GM18517 (cell line): ENCODE measurements at regions not wholly inside any gene's neighbourhood (a gene's known extent, or its start where the extent isn't known, plus 50 kb on each side); places are given as distances from the start of the nearest gene placed in this dataset.

Experiments used
- ATAC-seq: cut with Tn5 transposase; IDR thresholded peaks from one replicate; pipeline ENCODE4 v1.9.1; 2021; ENCODE audit warnings: mild to moderate bottlenecking, moderate library complexity; ENCODE audit not compliant: unreplicated experiment

DNA sequence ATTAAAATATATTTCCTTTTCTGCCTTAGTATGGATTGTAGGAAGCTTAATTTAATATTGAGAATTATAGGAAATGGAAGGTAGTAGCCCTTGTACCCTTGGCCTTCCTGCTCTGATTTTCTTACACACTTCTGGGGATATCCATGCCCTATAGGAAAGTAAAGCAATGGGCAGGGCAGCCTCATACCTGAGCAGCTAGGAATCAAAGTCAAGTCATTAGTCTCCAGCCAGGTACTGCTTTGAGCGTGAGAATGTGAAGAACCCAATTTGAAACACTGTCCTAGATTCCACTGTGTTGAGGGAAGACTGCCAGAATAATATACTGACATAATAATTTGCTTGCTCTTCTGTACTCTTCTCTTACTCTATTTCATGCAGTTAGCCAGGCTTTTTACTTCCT lies 51.0 kb upstream of the L3MBTL3 start:
- ATAC-seq: no peak

DNA sequence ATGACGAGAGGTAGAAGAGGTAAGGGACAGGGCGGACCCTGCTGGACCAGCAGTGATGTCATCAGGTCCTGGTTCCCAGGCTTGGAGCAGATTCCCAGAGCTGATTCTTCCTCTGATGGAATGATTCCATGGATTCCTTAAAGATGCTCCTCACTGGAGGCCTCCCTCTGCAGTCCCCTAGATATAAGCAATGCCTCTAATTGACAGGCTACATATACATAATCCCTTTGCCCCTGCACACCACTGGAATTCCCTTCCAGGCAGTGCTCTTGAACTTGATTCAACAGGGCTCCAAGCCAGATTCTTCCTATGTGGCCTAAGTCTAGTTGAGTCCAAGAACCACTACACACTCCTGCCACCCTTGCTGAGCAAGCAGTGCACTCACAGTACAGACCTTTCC lies 52.3 kb upstream of the L3MBTL3 start:
- no peak for ATAC-seq

DNA sequence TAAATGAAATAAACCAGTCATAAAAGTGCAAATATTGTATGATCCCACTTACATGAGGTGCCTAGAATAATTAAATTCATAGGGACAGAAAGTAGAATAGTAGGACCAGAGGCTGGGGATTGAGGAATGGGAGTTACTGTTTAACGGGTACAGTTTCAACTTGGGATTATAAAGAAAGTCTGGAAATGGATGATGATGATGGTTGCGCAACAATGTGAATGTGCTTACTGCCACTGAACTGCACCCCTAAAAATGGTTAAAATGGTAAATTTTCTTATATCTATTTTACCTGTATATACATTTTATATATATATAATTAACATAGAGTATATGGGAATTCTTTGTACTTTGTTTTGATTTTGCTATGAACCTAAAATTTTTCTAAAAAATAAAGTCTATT lies 53.3 kb upstream of the L3MBTL3 start:
- no peak for ATAC-seq

DNA sequence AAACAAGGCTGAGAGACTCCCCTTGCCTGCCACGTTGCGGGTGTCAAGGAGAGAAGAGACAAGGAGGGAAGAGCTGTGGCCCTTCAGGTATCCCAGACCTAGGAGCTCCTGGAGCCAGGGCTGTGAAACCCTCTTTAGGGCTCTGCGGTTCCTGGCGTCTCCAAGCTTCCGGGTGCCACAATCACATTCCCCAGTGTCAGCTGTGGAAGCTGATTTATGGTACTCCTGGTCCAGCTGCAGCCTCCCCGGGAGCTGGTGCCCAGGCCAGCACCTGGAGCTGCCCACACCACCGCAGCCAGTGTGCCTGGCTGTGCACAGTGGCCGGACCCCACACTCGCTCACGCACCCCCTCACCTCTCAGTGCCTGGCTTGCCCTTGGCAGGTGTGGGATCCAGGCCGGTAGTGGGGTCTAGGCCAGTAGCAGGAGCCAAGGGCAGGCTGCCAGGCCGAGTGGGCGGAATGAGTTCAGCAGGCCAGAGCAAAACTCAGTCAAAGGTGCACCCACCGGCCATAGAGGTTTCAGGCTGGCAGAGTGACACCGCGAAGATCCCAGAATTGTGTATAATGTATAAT lies 58.9 kb upstream of the L3MBTL3 start:
- no peak for ATAC-seq

DNA sequence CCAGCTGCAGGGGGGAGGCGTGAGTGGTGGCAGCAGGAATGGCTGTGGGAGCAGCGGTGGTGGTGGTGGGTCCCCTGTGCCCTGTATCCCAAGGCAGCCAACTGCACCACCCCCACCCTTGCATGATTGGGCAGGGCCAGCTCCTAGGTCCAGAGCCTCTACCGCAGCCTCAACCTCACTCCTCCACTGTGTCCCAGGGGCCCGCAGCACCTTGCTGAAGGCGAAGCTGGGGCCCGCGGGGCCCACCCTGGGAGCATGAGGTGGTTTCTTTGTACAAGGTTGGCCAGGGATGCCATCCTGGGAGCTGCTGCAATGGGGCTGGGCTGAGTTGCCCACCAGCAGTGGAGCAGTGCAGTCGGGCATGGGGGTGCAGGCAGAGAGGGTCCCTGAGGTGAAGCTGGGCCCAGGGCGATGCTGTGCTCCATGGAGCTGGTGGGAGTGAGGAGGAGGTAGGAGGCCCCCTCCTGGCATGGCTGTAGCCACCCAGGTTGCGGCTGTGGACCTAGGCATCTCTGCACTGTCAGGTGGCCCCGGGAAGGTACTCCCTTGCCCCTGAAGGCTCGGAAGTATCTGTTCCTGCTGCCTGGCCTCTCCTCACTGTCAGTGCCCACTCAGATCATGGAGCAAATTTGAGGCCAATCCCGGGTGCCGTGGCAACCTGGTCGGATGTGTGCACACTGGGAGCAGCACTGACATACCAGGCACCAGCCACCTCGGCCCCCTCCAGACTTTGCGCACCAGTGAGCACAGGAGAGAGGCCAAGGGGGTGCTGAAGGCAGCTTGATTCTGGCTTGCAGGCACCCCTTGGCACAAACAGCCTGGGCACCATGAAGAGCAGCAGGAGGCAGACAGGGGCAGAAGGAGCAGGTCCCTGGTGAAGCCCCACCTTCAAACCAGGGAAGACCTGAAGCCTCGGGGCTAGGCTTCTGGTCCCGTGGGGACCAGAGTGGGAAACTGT lies 60.2 kb upstream of the L3MBTL3 start:
- no peak for ATAC-seq

DNA sequence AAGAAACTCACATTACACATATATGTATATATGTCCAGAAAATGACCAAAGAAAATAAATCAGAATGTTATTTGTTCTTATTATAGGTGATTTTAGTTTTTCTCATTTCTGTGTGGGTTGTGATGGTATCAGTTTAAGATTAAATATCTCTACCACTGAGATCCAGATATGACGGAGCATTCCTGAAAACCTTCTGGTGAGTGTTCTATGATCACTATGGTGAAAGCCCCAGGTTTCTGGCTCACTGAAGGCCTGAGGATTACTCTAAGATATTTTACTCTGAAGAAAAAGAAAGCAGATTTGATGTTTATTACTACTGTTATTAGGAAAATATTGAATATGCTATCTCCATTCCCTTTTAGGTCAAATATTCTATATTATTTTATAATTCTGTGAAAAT lies 62.8 kb upstream of the L3MBTL3 start:
- no peak for ATAC-seq

DNA sequence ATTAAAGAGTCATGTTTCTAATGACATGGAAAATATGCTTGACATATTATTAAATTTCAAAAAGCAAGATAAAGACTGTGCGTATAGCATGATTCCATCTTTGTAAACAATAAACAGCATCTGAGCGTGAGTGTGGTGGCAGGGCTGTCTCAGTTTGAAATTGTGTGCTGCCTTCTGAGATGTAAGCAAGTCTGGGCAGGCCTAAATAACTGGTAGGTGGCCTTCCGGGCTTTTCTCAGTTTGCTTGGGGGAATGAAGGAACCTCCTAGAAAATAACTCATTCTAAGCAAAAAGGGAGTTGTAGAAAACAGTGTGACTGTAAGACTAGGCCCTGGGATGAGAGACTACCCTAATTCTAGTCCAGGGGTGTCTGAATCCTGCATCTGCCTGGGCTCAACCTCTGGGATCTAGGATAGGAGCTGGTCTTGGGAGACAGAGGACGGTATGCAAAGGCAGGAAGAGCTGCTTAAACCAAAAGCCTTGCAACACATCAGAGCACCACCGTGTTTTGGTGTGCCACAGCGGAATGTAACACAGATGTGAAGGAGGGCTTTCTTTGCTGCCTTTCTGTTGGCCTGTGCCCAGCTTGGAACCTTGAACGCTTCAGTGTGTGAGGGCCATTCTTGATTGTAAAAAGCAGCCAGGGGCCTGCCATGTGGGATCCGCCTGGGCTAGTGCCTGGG lies 63.5 kb upstream of the L3MBTL3 start:
- no peak for ATAC-seq

DNA sequence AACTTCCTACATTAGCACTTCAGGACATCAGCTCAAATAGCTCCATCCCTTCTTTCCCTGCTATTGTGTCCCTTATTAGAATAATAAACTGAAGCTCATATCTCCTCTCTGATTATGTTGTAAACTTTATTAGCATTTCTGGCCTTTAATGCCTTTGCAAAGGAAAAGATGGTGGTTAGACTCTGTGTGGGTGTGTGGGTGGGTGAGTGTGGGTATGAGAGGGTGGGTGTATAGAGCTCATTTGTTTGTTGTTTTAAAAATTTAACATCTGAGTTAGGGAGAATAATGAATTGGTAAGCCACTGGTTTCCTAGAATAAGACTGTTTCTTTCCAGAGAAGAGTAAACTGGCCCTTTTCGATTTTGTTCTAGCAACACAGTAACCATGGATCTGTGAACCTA lies 70.6 kb upstream of the L3MBTL3 start:
- no peak for ATAC-seq

DNA sequence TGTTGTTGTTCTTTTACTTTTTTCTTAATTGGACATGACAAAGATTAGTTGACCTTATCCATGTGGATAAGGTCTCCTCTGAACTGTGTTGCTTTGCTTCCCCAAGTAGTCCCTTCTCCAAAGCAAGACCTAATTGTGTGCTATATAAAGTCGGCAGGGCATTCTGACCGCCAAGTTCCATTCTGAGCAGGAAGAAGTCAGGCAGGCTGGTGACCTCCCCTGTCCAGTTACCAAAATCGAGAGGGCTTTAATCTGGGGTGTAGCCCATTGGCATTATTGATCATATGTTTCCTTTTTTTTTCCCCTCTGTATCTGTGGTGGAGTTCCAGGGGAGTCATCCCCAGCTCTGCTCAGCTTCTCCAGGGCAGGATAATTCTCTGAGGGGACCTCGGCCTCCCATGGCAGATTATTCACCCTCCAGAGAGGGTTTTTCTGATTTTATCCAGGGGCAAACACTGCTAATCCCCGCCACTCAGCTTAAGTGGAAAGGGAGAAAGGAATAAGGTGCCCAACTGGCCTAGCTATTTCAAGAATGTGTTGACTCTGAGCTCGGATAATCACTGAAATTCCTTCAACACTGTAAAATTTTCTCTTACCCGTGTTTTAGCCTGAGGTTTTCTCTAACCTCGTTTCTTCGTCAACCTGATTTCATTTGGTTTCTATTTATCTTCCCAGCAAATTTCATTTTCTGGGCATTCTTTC lies 71.8 kb upstream of the L3MBTL3 start:
- no peak for ATAC-seq

DNA sequence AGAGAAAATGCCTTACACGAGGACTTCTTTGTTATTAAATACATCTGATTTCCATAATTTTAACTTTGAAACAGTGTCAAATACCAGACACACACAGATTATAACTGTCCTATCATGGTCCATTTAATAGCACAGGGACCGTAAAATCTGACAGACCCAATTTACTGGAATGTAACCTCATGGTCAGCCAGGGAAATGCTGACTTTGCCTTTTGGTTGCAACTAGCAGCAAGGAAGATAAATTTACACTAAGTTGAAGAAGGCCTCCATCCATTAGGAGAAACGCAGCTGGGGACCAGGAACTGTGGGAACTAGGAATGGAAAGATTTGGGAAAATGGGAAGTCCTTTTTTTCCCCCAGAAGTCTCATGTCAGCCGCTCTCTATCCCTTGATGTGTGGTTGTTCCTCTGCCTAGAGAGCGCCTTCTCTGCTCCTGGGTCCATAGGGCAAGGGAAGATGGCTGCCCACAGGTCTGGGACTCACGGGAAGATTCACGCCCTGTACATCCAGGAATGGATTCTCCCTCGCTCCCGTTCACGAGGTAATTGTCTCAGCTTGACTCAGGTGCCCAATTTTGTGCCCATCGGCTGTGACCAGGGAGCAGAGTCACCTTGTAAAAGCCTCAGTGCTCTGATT lies 74.6 kb upstream of the L3MBTL3 start:
- no peak for ATAC-seq

DNA sequence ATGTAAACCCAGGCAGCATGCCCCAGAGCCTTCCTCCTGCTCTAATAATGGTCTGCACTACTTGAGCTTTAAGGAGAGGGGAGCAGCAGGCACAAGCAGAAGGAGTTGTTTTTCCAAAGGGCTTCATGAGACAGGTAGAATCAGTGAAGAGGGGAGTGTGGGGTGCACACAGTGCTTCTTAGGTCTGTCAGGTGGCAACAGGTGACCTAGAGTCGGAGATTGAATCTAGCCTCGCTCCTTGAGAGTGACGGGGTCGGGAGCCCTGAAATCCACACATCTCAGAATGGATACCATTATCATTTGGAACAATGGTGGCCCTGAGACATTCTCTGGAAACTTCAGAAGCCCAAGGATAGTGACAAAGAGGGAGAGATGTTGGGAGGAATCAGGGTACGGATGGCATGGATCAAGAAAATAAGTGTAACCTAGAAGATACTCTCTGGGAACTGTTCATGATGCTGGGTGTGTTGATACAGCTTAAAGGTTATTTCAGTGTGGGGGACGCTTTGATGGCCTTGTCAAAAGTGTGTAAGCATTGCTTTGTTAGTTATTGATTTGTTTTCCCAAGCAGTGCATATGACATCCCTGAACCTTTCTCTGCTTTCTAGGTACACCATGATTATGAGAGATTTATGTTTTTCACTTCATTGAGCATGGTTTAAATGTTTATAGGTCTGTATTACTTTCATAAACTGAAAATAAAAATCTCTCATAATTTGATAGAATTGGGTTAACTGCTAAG lies 77.8 kb upstream of the L3MBTL3 start:
- ATAC-seq: no peak

DNA sequence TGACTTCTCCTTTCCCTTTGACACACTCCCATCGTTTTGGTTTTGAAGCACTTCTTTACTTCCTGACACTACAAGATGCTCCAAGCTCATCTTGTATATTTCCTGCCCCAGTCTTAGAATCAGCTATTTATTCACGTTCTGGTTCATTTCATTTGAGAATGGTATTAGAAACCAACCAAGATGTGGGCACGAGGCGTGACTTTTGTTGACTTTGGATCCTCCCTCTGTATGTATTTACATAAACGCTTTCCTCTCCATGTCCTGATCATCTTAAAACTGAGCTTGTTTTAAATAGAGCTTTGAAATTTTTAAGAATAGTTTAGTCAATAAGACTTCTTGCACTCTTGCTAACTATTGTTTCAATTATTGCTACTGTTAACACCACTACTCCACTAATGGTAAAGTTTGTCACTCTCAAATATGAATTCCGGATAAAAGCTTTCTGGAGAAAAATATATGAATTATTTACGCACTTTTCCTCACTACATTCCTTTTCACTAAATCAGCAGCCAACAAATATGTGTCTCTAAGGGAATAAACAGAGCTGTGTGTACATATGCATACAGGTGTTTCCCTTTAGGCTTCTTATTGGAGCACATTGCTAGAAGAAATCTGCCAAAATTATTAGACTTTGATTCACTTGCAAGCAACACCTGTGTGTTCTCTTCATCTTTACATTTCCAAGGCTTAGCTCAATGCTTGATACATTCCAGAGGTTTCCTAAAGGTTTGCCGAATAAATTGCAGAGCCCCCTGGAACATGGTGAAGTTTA lies 77.3 kb upstream of the TMEM244 start:
- ATAC-seq: no peak

DNA sequence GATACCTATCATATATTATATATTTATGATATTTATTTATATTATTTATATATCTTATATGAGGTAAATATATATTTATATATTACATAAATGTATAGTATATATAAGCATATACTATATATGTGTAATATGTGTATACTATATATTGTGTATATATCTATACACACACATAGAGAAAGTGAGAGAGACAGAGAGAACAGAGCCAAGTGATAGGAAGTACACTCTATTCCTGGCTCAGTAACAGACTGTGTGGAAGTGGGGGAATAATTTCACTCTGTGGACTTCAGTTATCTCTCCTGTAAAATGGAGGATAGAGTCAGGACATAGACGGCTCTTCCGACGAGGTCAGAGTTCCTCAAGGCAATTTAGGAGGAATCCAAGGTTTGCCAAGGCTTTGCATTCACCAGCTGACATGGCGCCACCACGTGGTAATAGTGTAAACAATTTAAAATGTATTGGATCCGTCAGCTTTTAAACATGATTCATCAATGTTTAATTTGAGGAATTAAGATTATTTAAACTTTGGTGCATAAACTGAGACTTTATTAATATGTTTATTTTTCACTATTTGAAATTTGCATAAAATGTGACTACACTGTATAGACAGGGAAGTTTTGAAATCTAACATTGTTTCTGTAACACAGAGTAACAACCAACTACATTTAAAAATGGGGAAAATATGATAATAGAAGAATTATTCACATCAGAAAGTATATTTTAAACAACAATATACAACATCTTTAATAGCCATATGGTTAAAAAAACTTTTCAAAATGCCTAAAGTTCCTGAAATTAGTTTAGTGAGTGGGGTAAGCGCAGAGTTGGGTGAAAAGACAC lies 75.4 kb upstream of the TMEM244 start:
- peak; percentile 76 for ATAC-seq

DNA sequence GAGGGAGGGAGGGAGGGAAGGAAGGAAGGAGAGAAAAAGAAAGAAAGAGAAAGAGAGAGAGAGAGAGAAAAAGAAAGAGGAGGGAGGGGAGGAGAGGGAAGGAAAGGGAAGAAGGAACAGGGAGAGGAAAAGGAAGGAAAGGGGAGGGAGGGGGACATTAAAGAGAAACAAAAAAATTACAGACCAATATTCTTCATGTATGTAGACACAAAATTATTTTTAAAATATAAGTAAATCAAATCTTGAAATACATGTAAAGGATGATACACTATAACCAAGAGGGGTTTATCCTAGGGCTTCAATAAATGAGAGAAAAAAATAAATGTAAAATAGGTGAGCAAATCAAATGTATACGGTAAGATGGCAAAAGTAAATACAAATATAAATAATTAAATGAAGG lies 71.2 kb upstream of the TMEM244 start:
- ATAC-seq: no peak

DNA sequence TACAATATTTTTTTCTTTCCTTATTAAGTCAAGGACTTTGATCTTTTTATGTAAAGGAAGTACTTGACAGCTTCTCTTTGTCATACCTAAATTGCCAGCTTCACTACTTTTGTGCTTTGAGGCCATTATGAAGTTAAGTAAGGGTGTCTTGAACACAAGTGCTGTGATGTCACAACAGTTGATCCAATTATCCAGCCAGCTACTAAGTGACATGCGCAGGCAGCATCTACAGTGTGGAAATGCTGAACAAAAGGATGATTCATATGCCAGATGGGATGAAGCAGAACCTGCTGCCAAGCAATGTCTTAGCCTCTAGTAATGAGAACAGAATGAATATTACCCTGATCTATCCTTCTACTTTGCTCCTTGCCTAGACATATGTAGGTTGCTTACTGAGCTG lies 68.3 kb upstream of the TMEM244 start:
- ATAC-seq: no peak

DNA sequence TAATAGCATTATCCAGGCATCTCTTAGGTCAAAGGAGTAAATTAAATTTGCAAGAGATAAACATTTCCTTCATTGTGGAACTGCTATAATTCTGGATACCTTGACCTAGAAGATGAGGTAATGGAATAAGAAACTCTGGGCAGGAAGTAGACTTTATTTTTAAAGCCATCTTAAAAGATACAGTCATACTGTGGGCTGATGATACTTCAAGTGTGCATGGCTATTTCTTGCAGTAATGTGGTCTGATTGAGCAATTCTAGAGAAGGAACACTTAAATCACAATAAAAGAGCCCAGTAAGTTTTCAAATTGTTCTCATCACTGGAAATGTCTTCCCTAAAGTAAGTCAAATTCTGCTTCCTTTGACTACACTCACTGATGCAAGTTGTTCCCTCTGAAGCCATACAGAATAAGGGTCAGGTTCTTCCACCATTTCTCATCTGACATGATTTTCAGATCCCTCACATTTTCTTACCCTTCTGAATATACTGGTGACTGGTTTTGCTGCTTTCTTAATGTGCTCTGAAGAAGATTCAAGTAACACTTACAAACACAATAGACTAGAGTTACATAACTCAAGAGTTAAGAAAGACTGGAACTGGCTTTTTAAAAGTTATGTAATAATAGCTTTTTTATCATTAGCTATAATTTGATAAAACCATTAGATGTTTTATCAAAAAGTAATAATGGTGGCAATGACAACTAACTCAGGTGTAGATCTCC lies 62.6 kb upstream of the TMEM244 start:
- no peak for ATAC-seq

DNA sequence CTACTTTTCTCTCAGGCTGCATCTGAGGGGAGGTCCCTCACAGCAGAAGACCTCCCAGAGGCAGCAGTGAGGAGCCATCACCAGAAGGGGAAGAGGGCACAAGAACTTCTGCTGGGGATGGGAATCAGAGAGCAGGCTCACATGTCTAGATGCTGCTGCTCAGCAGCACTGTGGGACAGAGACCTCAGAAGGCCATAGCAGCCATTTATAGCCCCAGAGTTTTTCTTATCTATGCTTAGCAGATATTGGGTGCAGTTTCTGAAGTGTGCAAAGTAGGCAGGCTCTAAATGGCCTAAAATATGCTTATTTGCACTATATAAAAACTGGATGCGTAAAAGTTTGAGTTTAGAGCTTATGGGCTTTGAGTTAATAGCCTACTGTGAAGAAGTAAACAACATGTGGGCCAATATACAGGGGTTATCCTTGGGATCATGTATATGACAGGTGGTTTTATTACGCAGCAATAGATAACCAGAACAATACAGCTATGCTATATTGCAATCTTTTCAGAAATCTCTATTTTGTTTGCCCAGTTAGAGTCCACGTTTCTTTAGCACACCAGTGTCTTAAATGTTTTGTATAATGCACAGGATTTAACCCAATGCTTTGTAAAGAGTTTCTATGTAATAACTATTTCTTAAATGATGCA lies 60.2 kb upstream of the TMEM244 start:
- ATAC-seq: no peak
